ENCODE measurements at regions not wholly inside any gene's neighbourhood (a gene's known extent, or its start where the extent isn't known, plus 50 kb on each side); places are given as distances from the start of the nearest gene placed in this dataset.
A peak's percentile ranks its signal among the peaks of the same experiment; 100 is the strongest.
"Not testable (repeated sequence)": the region's sequence is repeated elsewhere in the genome, so short reads cannot be mapped to it uniquely, and the experiment has no call there.

GRCh38 chr1:196366-196765 is 255.1 kb downstream of the OR4F29 start:
- DNase-seq (ENCODE audit: low read depth), result not testable (repeated sequence)

GRCh38 chr1:191296-192049 is 260.0 kb downstream of the OR4F29 start:
- DNase-seq (ENCODE audit: low read depth), result not testable (repeated sequence)

GRCh38 chr1:190678-191077 is 260.8 kb downstream of the OR4F29 start:
- not testable (repeated sequence) for DNase-seq (ENCODE audit: low read depth)

GRCh38 chr1:189915-190314 is 261.6 kb downstream of the OR4F29 start:
- DNase-seq (ENCODE audit: low read depth), result not testable (repeated sequence)

GRCh38 chr1:189270-189669 is 262.2 kb downstream of the OR4F29 start:
- not testable (repeated sequence) for DNase-seq (ENCODE audit: low read depth)

- not testable (repeated sequence) for DNase-seq (ENCODE audit: low read depth)
Observed at GRCh38 chr1:187298-187697, 264.2 kb downstream of the OR4F29 start.

- DNase-seq (ENCODE audit: low read depth), result not testable (repeated sequence)
Observed at GRCh38 chr1:186691-187131, 264.8 kb downstream of the OR4F29 start.

- not testable (repeated sequence) for DNase-seq (ENCODE audit: low read depth)
Observed at GRCh38 chr1:186223-186622, 265.3 kb downstream of the OR4F29 start.

- not testable (repeated sequence) for DNase-seq (ENCODE audit: low read depth)
Observed at GRCh38 chr1:185526-185925, 266.0 kb downstream of the OR4F29 start.

GRCh38 chr1:184336-184686 is 267.2 kb downstream of the OR4F29 start:
- DNase-seq (ENCODE audit: low read depth), result not testable (repeated sequence)

- DNase-seq (ENCODE audit: low read depth), result not testable (repeated sequence)
Observed at GRCh38 chr1:183620-184335, 267.7 kb downstream of the OR4F29 start.

- not testable (repeated sequence) for DNase-seq (ENCODE audit: low read depth)
Observed at GRCh38 chr1:183081-183480, 268.4 kb downstream of the OR4F29 start.

GRCh38 chr1:182631-183030 is 268.8 kb downstream of the OR4F29 start:
- not testable (repeated sequence) for DNase-seq (ENCODE audit: low read depth)

- peak; percentile 27 for DNase-seq (ENCODE audit: low read depth)
Observed at GRCh38 chr1:181247-182216, 269.9 kb downstream of the OR4F29 start.

- DNase-seq (ENCODE audit: low read depth), result not testable (repeated sequence)
Observed at GRCh38 chr1:180749-181205, 270.7 kb downstream of the OR4F29 start.

GRCh38 chr1:138842-139241 is 312.6 kb downstream of the OR4F29 start:
- DNase-seq (ENCODE audit: low read depth), result not testable (repeated sequence)

GRCh38 chr1:137664-138063 is 313.8 kb downstream of the OR4F29 start:
- DNase-seq (ENCODE audit: low read depth), result not testable (repeated sequence)

- DNase-seq (ENCODE audit: low read depth), result not testable (repeated sequence)
Observed at GRCh38 chr1:136344-136932, 315.0 kb downstream of the OR4F29 start.

- DNase-seq (ENCODE audit: low read depth), result not testable (repeated sequence)
Observed at GRCh38 chr1:134936-135335, 316.5 kb downstream of the OR4F29 start.

- DNase-seq (ENCODE audit: low read depth), result not testable (repeated sequence)
Observed at GRCh38 chr1:118440-118839, 333.0 kb downstream of the OR4F29 start.

- DNase-seq (ENCODE audit: low read depth), result not testable (repeated sequence)
Observed at GRCh38 chr1:115534-115933, 335.9 kb downstream of the OR4F29 start.
